ENCODE measurements at regions not wholly inside any gene's neighbourhood (a gene's known extent, or its start where the extent isn't known, plus 50 kb on each side); places are given as distances from the start of the nearest gene placed in this dataset.
"Not testable (repeated sequence)": the region's sequence is repeated elsewhere in the genome, so short reads cannot be mapped to it uniquely, and the experiment has no call there.

DNA sequence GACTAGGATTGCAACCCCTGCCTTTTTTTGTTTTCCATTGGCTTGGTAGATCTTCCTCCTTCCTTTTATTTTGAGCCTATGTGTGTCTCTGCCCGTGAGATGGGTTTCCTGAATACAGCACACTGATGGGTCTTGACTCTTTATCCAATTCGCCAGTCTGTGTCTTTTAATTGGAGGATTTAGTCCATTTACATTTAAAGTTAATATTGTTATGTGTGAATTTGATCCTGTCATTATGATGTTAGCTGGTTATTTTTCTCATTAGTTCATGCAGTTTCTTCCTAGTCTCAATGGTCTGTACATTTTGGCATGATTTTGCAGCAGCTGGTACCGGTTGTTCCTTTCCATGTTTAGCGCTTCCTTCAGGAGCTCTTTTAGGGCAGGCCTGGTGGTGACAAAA lies 204.7 kb upstream of the ZNF804B start:
- TF ChIP-seq, protein P1, sequence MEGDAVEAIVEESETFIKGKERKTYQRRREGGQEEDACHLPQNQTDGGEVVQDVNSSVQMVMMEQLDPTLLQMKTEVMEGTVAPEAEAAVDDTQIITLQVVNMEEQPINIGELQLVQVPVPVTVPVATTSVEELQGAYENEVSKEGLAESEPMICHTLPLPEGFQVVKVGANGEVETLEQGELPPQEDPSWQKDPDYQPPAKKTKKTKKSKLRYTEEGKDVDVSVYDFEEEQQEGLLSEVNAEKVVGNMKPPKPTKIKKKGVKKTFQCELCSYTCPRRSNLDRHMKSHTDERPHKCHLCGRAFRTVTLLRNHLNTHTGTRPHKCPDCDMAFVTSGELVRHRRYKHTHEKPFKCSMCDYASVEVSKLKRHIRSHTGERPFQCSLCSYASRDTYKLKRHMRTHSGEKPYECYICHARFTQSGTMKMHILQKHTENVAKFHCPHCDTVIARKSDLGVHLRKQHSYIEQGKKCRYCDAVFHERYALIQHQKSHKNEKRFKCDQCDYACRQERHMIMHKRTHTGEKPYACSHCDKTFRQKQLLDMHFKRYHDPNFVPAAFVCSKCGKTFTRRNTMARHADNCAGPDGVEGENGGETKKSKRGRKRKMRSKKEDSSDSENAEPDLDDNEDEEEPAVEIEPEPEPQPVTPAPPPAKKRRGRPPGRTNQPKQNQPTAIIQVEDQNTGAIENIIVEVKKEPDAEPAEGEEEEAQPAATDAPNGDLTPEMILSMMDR (IDR thresholded peaks at IDR 0.05; ENCODE audit: borderline replicate concordance, extremely low read depth, low read length, poor library complexity, severe bottlenecking), result not testable (repeated sequence)
- TF ChIP-seq EZH2 (IDR thresholded peaks at IDR 0.05; ENCODE audit: borderline replicate concordance, low read depth, low read length, severe bottlenecking), result not testable (repeated sequence)

All from DND-41 (cell line).